ENCODE measurements at regions not wholly inside any gene's neighbourhood (a gene's known extent, or its start where the extent isn't known, plus 50 kb on each side); places are given as distances from the start of the nearest gene placed in this dataset.

DNA sequence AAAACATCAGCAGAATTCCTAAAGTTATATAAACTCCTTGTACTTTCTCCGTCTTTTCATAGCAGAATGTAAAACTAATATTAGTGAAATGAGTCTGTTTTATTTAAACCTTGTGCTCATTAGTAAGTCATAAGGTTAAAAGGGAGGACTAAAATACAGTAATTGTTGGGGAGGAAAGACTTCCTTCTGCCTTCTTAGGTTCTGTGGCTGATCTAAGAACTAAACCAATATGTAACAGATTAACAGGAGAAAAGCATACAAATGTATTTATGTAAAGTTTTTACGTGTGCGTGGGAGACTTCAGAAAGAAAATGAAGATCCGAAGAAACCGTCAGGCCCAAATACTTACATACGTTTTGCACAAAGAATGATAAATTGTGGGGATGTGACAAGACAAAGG is 286.6 kb upstream of the MAD2L1 start:
- TF ChIP-seq, protein P1, sequence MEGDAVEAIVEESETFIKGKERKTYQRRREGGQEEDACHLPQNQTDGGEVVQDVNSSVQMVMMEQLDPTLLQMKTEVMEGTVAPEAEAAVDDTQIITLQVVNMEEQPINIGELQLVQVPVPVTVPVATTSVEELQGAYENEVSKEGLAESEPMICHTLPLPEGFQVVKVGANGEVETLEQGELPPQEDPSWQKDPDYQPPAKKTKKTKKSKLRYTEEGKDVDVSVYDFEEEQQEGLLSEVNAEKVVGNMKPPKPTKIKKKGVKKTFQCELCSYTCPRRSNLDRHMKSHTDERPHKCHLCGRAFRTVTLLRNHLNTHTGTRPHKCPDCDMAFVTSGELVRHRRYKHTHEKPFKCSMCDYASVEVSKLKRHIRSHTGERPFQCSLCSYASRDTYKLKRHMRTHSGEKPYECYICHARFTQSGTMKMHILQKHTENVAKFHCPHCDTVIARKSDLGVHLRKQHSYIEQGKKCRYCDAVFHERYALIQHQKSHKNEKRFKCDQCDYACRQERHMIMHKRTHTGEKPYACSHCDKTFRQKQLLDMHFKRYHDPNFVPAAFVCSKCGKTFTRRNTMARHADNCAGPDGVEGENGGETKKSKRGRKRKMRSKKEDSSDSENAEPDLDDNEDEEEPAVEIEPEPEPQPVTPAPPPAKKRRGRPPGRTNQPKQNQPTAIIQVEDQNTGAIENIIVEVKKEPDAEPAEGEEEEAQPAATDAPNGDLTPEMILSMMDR (conservative IDR thresholded peaks at IDR 0.05): no peak
- TF ChIP-seq ZFX (IDR thresholded peaks at IDR 0.05): no peak
- H3K27ac ChIP-seq: no peak overlapping the region

DNA sequence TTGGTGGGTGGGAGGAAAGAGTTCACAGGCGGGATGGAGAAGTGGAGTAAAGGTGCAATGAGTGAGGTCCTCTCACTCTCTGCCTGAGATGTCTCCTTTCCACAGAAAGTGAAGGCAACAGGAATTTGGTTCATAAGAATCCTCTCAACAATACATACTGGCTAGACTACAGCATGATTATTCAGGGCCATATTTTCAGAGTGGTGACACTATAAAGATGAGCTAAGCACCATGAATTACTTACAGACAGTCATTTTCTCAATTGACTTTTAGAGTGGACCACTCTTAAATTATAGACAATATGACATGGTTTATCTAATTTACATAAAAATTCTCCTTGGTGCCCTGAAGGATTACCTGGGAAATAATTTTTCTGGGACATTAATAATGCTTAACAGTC is 286.1 kb upstream of the MAD2L1 start:
- no peak overlapping the region for H3K27ac ChIP-seq
- no peak for TF ChIP-seq ZFX (IDR thresholded peaks at IDR 0.05)
- TF ChIP-seq, protein P1 (conservative IDR thresholded peaks at IDR 0.05): no peak

DNA sequence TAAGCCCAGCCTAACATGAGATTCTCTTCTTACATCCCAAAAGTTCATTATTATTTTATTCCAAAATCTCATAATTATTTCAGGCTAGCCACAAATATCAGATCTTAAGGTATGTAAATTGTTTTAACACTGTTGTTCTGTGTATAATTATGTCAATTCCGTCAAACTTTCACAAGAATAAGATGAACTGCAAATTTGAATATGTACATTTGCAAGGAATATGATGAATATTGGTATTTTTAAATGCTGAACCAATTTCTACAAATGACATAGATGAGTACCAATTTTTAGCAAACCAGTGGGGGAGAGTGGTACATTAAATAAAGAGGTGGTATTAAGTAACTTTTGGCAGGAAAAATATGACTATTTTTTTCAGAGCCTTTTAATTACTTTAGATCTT is 282.3 kb upstream of the MAD2L1 start:
- no peak overlapping the region for H3K27ac ChIP-seq
- TF ChIP-seq ZFX (IDR thresholded peaks at IDR 0.05): no peak
- TF ChIP-seq, protein P1 (conservative IDR thresholded peaks at IDR 0.05): no peak

- no peak overlapping the region for H3K27ac ChIP-seq
- TF ChIP-seq, protein P1 (conservative IDR thresholded peaks at IDR 0.05): no peak
- TF ChIP-seq ZFX (IDR thresholded peaks at IDR 0.05): no peak
Observed at GRCh38 chr4:120348521-120348920, 281.9 kb upstream of the MAD2L1 start.

DNA sequence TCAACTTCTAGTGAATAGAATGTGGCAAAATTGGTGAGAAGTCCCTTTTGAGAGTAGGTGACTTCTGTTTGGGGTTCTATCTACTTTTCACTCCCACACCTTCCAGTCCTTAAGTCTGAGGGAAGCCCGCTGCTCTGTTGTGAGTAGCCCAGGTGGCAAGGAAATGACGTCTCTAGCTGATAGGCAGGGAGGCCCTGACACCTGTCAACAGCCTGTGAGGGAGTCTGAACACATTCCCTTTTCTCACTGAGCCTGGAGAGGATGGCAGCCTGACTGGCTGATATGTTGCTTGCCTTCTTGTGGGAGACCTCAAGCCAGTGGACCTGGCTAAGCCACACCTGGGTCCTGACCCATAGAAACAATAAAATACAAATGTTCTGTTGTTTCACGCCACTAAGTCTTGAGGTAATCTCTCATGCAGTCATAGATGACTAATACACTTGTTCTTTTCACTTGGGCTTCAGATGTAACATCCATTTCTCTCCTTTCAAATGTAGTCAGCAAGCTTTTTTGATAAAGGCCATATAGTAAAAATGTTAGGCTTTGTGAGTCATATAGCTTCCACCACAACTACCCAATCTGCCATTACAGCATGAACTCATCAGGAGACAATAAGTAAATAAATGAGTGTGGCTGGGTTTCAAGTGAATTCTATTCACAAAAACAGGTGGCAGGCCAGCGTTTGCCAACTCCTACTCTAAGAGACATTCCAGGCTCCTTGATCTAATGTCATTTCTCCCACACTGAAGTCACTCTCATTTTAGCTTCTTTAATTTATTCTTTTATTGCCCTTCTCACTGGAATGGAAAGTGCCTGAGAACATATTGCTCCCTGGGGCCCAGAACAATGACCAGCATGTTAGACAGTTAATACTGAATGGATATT is 265.1 kb upstream of the MAD2L1 start:
- H3K27ac ChIP-seq: no peak overlapping the region
- TF ChIP-seq ZFX (IDR thresholded peaks at IDR 0.05): no peak
- TF ChIP-seq, protein P1 (conservative IDR thresholded peaks at IDR 0.05): no peak

DNA sequence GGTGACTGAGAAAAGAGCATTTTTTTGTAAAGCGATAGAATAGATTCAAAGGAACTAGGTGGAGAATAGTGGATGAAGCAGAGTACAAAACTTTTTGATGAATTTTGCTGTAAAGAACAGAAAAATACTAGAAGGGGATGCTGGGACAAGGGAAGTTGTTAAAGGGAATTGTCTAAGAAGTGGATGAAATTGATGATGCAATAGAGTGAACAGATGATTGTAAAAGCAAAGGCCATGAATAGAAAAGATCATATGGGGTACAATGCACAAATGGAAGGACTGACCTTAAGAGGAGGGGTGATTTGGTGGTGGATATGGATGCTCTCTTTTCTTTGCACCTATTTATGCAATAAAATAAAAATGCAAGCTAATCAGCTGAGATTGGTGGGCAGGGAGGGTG is 262.7 kb upstream of the MAD2L1 start:
- no peak overlapping the region for H3K27ac ChIP-seq
- TF ChIP-seq ZFX (IDR thresholded peaks at IDR 0.05): no peak
- TF ChIP-seq, protein P1 (conservative IDR thresholded peaks at IDR 0.05): no peak

- TF ChIP-seq, protein P1 (conservative IDR thresholded peaks at IDR 0.05): no peak
- TF ChIP-seq ZFX (IDR thresholded peaks at IDR 0.05): no peak
- no peak overlapping the region for H3K27ac ChIP-seq
Observed at GRCh38 chr4:120327276-120327675, 260.6 kb upstream of the MAD2L1 start.
